ENCODE measurements at regions not wholly inside any gene's neighbourhood (a gene's known extent, or its start where the extent isn't known, plus 50 kb on each side); places are given as distances from the start of the nearest gene placed in this dataset.

- TF ChIP-seq ETS1 (IDR thresholded peaks at IDR 0.05): no peak
- TF ChIP-seq EZH2phosphoT487 (IDR thresholded peaks at IDR 0.05; ENCODE audit: unreplicated experiment): no peak
Observed at GRCh38 chr9:88234114-88234513, 95.8 kb upstream of the SPATA31C2 start (continued).

GRCh38 chr9:88233091-88233490 is 94.8 kb upstream of the SPATA31C2 start:
- no peaks in the 10 kb centered on the region for H3K36me3 Mint-ChIP-seq (ENCODE audit: low read depth)
- no peak overlapping the region for H3K4me3 ChIP-seq
- H3K4me3 Mint-ChIP-seq: no peak overlapping the region
- no peaks in the 10 kb centered on the region for H3K79me2 ChIP-seq (replicated peaks; ENCODE audit: insufficient read depth)
- no peaks in the 10 kb centered on the region for H3K4me1 ChIP-seq (ENCODE audit: insufficient read depth)
- H3K9me2 ChIP-seq (ENCODE audit: insufficient read depth): peaks cover 5% of the 10 kb centered on the region; the same call in 1 of the 2 replicates
- DNase-seq (ENCODE audit: low spot score) (no peak), ATAC-seq (no peak)
- no peaks in the 10 kb centered on the region for H3K27me3 Mint-ChIP-seq (ENCODE audit: insufficient read depth, low read depth, poor library complexity)
- H4K20me1 ChIP-seq (replicated peaks; ENCODE audit: insufficient read depth): no peaks in the 10 kb centered on the region
- no peaks in the 10 kb centered on the region for H3K36me3 ChIP-seq (ENCODE audit: insufficient read depth)
- peaks cover 8% of the 10 kb centered on the region; the same call in 2 of the 3 replicates for H3K4me1 Mint-ChIP-seq
- no peak overlapping the region for H3K27ac Mint-ChIP-seq
- H3K4me2 ChIP-seq: no peak overlapping the region
- no peaks in the 10 kb centered on the region; the same call in 2 of the 3 replicates for H3K9me3 Mint-ChIP-seq
- H2AFZ ChIP-seq: no peak overlapping the region; the same call in 1 of the 2 replicates
- TF ChIP-seq EZH2 (IDR thresholded peaks at IDR 0.05; ENCODE audit: low read depth, unreplicated experiment): no peak
- no peak for TF ChIP-seq JUNB (IDR thresholded peaks at IDR 0.05; ENCODE audit: unreplicated experiment)
- TF ChIP-seq POLR2AphosphoS5 (IDR thresholded peaks at IDR 0.05; ENCODE audit: low read depth): no peak
- TF ChIP-seq STAT1 (IDR thresholded peaks at IDR 0.05; ENCODE audit: unreplicated experiment): no peak
- no peak for TF ChIP-seq CTCF (conservative IDR thresholded peaks at IDR 0.05; ENCODE audit: low read depth in 2 of 2)
- no peak for TF ChIP-seq REST (IDR thresholded peaks at IDR 0.05; ENCODE audit: unreplicated experiment)
- no peak for TF ChIP-seq ZNF114 (CRISPR knock-in tag; IDR thresholded peaks at IDR 0.05)
- no peak for TF ChIP-seq ZNF462 (CRISPR knock-in tag; IDR thresholded peaks at IDR 0.05)
- no peak for TF ChIP-seq NANOG (IDR thresholded peaks at IDR 0.05; ENCODE audit: borderline replicate concordance)
- TF ChIP-seq EZH2phosphoT487 (IDR thresholded peaks at IDR 0.05; ENCODE audit: unreplicated experiment): no peak
- no peak for TF ChIP-seq ZNF331 (CRISPR knock-in tag; IDR thresholded peaks at IDR 0.05; ENCODE audit: low read depth)
- TF ChIP-seq CREB1 (CRISPR knock-in tag; IDR thresholded peaks at IDR 0.05; ENCODE audit: low read depth): no peak
- no peak overlapping the region for H3K27ac ChIP-seq (ENCODE audit: low read depth)
- H3F3A ChIP-seq (replicated peaks; ENCODE audit: low read depth): no peaks in the 10 kb centered on the region
- H3K27me3 ChIP-seq (ENCODE audit: insufficient read depth): no peaks in the 10 kb centered on the region

All from GM23338 (cell line).